Retinal pigment epithelial cell (primary cell): ENCODE measurements at regions not wholly inside any gene's neighbourhood (a gene's known extent, or its start where the extent isn't known, plus 50 kb on each side); places are given as distances from the start of the nearest gene placed in this dataset.

Source experiments
- DNase-seq: peaks from one replicate; pipeline ENCODE4 v3.0.0-alpha.2; 2010; ENCODE audit warnings: low read depth
- H3K4me3 ChIP-seq: 2 replicates; pipeline ENCODE4 v1.5.1; 2011; ENCODE audit warnings: mild to moderate bottlenecking, low read length, control low read depth, moderate library complexity
- TF ChIP-seq, protein P1 (sequence below): conservative IDR thresholded peaks from 2 replicates; pipeline ENCODE4 v1.5.1; 2011; ENCODE audit warnings: low read depth, low read length, control low read depth, inconsistent platforms

DNA sequence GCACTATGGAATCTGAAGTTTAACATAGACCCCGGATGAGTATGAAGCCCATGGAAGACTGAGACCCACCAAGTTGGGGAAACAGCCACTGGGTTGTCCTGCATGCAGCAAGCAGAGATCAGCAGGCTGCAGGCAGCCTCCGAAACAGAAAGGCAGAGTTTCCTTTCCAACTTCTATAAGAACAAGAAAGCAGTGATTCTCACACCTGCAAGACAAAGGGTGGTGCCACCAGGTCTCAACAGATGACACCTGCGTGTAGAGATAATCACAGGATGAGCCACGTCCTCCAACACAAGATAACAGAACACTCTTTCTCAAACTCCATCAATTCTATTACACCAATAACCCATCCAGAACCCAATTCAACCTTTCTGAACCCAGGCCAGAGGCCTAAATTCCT, 457.9 kb downstream of the FOXO1 start:
- no peak overlapping the region for H3K4me3 ChIP-seq
- DNase-seq: no peak
- TF ChIP-seq, protein P1, sequence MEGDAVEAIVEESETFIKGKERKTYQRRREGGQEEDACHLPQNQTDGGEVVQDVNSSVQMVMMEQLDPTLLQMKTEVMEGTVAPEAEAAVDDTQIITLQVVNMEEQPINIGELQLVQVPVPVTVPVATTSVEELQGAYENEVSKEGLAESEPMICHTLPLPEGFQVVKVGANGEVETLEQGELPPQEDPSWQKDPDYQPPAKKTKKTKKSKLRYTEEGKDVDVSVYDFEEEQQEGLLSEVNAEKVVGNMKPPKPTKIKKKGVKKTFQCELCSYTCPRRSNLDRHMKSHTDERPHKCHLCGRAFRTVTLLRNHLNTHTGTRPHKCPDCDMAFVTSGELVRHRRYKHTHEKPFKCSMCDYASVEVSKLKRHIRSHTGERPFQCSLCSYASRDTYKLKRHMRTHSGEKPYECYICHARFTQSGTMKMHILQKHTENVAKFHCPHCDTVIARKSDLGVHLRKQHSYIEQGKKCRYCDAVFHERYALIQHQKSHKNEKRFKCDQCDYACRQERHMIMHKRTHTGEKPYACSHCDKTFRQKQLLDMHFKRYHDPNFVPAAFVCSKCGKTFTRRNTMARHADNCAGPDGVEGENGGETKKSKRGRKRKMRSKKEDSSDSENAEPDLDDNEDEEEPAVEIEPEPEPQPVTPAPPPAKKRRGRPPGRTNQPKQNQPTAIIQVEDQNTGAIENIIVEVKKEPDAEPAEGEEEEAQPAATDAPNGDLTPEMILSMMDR: no peak

DNA sequence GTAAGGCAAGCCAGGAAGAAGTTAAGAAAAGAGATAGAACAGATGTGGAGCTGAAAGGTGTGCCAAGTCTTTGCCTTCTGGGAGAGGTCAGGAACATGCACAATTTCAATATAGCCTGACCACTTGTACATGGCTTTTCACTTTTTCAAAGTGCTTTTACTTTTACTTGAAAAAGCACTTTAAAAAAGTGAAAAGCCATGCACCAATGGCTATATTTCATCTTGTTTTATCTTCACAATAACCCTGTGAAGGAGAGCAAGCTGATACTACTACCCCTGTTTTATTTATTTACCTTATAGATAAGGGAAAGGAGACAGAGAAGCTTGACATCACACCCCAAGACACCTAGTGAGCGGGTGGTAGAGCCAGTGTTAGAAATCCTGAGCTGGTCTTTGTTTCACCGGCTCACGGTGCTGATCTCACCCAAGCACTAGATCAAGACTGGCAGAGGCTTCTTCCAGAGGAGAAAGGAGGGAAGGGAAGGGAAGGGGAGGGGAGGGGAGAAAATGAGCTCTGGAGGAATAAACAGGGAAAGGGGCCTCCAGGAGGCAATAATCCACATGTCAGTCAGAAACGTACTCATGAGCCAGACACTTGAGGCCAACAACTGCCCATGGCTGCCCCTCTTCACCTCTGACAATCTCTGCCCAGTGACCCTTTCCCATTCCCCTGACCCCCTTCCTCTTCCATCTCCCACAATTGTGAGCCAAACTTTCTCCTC, 455.4 kb downstream of the FOXO1 start:
- H3K4me3 ChIP-seq: no peak overlapping the region
- DNase-seq: no peak
- TF ChIP-seq, protein P1: no peak

DNA sequence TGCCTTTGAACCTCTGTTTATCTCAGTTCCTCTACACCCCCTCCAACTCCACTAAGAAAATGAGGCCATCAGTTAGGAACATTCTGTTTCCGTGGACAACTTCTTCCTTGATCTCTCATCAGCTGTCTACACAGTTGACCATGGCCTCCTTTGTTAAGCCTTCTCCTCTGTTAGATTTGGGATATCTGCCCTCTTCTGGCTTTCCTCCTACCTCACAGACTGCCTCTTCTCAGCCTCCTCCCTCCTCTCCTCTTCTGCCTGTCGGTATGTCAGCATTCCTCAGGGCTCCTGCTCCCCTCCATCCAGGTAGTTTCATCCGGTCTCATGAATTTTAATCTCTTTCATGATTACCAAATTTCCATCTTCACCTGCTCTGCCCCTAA, 454.9 kb downstream of the FOXO1 start:
- no peak overlapping the region for H3K4me3 ChIP-seq
- TF ChIP-seq, protein P1: no peak
- no peak for DNase-seq

DNA sequence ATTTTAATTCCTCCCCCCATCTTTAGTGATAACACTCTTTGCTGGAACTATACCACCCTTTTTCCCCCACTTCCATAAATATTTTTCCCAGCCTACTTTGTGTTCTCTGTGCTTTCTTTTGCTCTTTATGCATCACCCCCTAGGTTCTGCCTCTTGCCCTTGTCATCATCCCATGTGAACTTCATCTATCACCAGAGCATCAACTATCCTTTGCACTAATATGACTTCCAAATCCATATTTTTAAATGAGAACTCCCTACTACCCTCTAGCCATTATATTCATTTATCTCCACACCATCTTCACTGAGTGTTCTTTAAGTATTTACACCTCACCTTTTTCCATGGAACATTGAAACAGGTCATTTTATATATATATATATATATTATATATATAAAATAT, 452.7 kb downstream of the FOXO1 start:
- no peak for DNase-seq
- no peak overlapping the region for H3K4me3 ChIP-seq
- TF ChIP-seq, protein P1: no peak

DNA sequence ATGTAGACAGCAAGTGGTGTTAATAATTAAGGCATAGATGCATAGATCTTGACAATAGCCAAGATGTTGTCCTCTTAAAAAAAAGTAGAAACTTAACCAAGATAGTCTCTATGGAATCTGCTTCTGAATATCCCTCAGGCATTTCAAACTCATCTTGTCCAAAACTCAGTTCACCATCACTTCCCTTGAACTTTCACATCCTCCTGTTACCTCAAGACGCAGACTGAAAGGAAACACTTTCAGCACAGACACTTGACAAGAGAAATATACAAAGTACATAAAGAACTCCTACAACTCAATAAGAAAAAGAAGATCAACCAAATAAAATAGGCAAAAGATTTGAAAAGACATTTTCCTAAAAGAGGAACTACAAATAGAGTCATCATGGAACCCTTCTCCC, 451.1 kb downstream of the FOXO1 start:
- DNase-seq: no peak
- no peak overlapping the region for H3K4me3 ChIP-seq
- TF ChIP-seq, protein P1: no peak

DNA sequence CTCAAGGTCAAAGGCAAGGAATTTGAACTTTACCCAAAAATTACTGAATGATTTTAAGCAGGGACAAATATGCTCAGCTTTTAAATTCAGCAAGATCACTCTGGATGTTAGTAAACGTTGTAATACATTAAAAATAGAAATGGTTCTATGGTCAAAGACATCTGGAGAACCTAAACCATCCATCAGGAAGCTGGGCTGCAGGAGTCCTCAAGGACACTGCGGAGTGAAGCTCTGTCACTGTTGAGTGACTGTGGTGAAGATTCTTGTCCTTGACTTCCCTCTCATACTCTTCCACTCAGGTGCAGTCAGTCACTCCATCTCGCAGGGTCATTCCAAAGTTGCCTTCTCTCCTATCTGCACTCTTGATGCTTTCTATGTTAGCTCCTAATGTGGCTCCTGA, 450.7 kb downstream of the FOXO1 start:
- no peak overlapping the region for H3K4me3 ChIP-seq
- TF ChIP-seq, protein P1: no peak
- no peak for DNase-seq

DNA sequence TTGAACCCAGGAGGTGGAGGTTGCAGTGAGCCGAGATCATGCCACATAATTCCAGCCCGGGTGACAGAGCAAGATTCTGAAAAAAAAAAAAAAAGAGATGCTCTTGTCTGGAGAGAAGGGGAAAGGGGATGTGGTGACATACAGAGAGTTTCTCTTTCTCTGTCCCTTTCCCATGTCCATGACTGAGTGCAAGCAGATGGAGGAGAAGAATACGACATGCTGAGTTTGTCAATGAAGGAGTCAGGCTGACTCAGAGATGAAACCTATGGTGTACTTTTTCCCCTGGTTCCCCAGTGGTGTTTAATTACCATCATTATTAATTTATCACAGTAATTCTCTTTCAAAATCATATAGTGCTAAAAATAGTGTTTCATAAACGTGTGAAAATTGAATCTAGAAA, 448.8 kb downstream of the FOXO1 start:
- no peak for DNase-seq
- TF ChIP-seq, protein P1: no peak
- no peak overlapping the region for H3K4me3 ChIP-seq
